Testis (tissue), 2 donors: ENCODE measurements at regions not wholly inside any gene's neighbourhood (a gene's known extent, or its start where the extent isn't known, plus 50 kb on each side); places are given as distances from the start of the nearest gene placed in this dataset.

Source experiments
- CTCF ChIP-seq, 3 experiments: fragments of 450-650 bp in 2 of 3; fragments of 200-600 bp in 1 of 3; sonication (generic) in 1 of 3; IDR thresholded peaks; one replicate each; pipeline ENCODE4 v1.5.1; 2016 to 2019; ENCODE audit warnings: antibody characterized with exemption in 3 of 3, mild to moderate bottlenecking in 2 of 3, moderate library complexity in 1 of 3
- POLR2A ChIP-seq: fragments of 450-650 bp; IDR thresholded peaks from one replicate; pipeline ENCODE4 v1.6.1; 2017; ENCODE audit warnings: antibody characterized with exemption, mild to moderate bottlenecking, moderate library complexity

- TF ChIP-seq CTCF (IDR thresholded peaks at IDR 0.05) = no peak
- TF ChIP-seq POLR2A = no peak
Observed at GRCh38 chr10:88023676-88024075, 160.3 kb downstream of the PTEN start.
